MM.1S (cell line): ENCODE measurements at regions not wholly inside any gene's neighbourhood (a gene's known extent, or its start where the extent isn't known, plus 50 kb on each side); places are given as distances from the start of the nearest gene placed in this dataset.

ENCODE experiments used
- DNase-seq: peaks from one replicate; pipeline ENCODE4 v3.0.0-alpha.2; 2015
- H2AFZ ChIP-seq: fragments of 300-600 bp; sonication (generic); 2 replicates; pipeline ENCODE4 v1.6.0; 2016; ENCODE audit warnings: antibody characterized with exemption, low read length
- H3F3A ChIP-seq: fragments of 300-600 bp; sonication (generic); 2 replicates; pipeline ENCODE4 v1.6.1; 2016; ENCODE audit warnings: mild to moderate bottlenecking, antibody characterized with exemption, low read length, moderate library complexity, mixed read lengths; ENCODE audit not compliant: insufficient read depth
- H3K27ac ChIP-seq: fragments of 300-600 bp; sonication (generic); 2 replicates; pipeline ENCODE4 v1.5.1; 2016; ENCODE audit warnings: mild to moderate bottlenecking, low read length
- H3K27me3 ChIP-seq: fragments of 300-600 bp; sonication (generic); replicated peaks from 2 replicates; pipeline ENCODE4 v1.6.0; 2016; ENCODE audit warnings: low read length; ENCODE audit not compliant: insufficient read depth
- H3K36me3 ChIP-seq: fragments of 300-600 bp; sonication (generic); replicated peaks from 2 replicates; pipeline ENCODE4 v1.6.1; 2016; ENCODE audit warnings: mild to moderate bottlenecking, low read length, mixed read lengths; ENCODE audit not compliant: insufficient read depth
- H3K4me1 ChIP-seq: fragments of 300-600 bp; sonication (generic); 2 replicates; pipeline ENCODE4 v1.6.1; 2016; ENCODE audit warnings: low read length, mixed read lengths
- H3K4me2 ChIP-seq: fragments of 300-600 bp; sonication (generic); 2 replicates; pipeline ENCODE4 v1.6.0; 2016; ENCODE audit warnings: low read depth, low read length
- H3K4me3 ChIP-seq: fragments of 300-600 bp; sonication (generic); 2 replicates; pipeline ENCODE4 v1.5.1; 2016; ENCODE audit warnings: low read length, mixed read lengths
- H3K79me2 ChIP-seq: fragments of 300-600 bp; sonication (generic); 2 replicates; pipeline ENCODE4 v1.6.1; 2016; ENCODE audit warnings: mixed run types, low read length, mixed read lengths
- H3K9ac ChIP-seq: fragments of 300-600 bp; sonication (generic); 2 replicates; pipeline ENCODE4 v1.6.1; 2016; ENCODE audit warnings: low read length, mixed read lengths
- H3K9me2 ChIP-seq: fragments of 300-600 bp; sonication (generic); replicated peaks from 2 replicates; pipeline ENCODE4 v1.6.1; 2016; ENCODE audit warnings: mild to moderate bottlenecking, low read length, mixed read lengths; ENCODE audit not compliant: insufficient read depth
- H3K9me3 ChIP-seq: fragments of 300-600 bp; sonication (generic); replicated peaks from 2 replicates; pipeline ENCODE4 v1.6.1; 2016; ENCODE audit warnings: mild to moderate bottlenecking, low read length, mixed read lengths; ENCODE audit not compliant: insufficient read depth
- H4K20me1 ChIP-seq: fragments of 300-600 bp; sonication (generic); 2 replicates; pipeline ENCODE4 v1.6.1; 2016; ENCODE audit warnings: mild to moderate bottlenecking, low read length, moderate library complexity, mixed read lengths; ENCODE audit not compliant: insufficient read depth
- EZH2 ChIP-seq: fragments of 300-600 bp; sonication (generic); optimal IDR thresholded peaks from 2 replicates; pipeline ENCODE3; 2017; ENCODE audit warnings: low read depth, mild to moderate bottlenecking, antibody characterized with exemption, low read length, mixed read lengths
- EZH2phosphoT487 ChIP-seq: fragments of 300-600 bp; sonication (generic); IDR thresholded peaks from 2 replicates; pipeline ENCODE4 v1.6.1; 2018; ENCODE audit warnings: antibody characterized with exemption, low read length
- TF ChIP-seq, protein P1 (sequence below): fragments of 300-600 bp; sonication (generic); IDR thresholded peaks from 2 replicates; pipeline ENCODE4 v1.5.1; 2016; ENCODE audit warnings: antibody characterized with exemption, low read length, mixed read lengths

DNA sequence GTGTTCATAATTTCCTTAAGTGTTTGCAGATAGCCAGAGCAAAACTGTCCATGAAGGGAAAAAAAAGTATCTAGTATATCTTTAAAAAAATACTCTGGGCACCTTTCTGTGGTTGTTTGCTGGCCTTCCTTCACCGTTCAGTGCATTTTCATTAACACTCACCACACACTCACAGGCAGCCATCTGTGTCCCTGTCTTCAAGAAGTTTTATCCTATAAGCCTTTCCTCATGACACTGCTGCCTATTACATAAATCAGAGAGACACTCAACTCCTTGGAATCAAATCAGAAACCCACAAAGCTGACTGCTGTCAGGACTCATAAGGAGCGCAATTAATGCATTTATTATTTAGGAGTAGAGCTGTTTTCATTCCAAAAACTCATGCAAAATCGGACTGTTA, 1720.2 kb downstream of the PCDH7 start:
- Histone ChIP-seq H3K79me2 (no peaks in the 10 kb centered on the region), H3K9ac (no peak overlapping the region), H3K9me3 (no peaks in the 10 kb centered on the region), H3K4me2 (no peak overlapping the region), H2AFZ (no peak overlapping the region), H3K27me3 (no peaks in the 10 kb centered on the region), H4K20me1 (no peaks in the 10 kb centered on the region), H3K9me2 (no peaks in the 10 kb centered on the region), H3K36me3 (no peaks in the 10 kb centered on the region), H3K4me3 (no peak overlapping the region), H3K4me1 (no peaks in the 10 kb centered on the region), H3K27ac (no peak overlapping the region), H3F3A (no peaks in the 10 kb centered on the region)
- no peak for DNase-seq
- no peak for TF ChIP-seq EZH2phosphoT487
- no peak for TF ChIP-seq EZH2
- TF ChIP-seq, protein P1, sequence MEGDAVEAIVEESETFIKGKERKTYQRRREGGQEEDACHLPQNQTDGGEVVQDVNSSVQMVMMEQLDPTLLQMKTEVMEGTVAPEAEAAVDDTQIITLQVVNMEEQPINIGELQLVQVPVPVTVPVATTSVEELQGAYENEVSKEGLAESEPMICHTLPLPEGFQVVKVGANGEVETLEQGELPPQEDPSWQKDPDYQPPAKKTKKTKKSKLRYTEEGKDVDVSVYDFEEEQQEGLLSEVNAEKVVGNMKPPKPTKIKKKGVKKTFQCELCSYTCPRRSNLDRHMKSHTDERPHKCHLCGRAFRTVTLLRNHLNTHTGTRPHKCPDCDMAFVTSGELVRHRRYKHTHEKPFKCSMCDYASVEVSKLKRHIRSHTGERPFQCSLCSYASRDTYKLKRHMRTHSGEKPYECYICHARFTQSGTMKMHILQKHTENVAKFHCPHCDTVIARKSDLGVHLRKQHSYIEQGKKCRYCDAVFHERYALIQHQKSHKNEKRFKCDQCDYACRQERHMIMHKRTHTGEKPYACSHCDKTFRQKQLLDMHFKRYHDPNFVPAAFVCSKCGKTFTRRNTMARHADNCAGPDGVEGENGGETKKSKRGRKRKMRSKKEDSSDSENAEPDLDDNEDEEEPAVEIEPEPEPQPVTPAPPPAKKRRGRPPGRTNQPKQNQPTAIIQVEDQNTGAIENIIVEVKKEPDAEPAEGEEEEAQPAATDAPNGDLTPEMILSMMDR: no peak

DNA sequence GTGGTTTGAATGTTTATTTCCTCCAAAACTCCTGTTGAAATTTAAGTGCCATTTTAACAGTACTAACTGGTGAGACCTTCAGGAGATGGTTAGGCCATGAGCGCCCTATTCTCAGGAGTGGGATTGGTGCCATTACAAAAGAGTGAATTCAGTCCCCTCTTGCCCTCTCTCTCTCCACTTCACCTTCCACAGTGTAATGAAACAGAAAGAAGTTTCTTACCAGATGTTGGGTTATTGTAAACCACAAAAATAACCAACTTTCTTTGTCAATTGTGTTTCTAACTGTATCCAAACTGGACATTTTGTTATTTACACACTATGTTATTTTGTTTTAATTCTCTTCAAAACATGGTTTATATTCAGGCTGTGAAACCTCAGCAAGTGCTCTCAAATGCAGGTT, 1734.3 kb downstream of the PCDH7 start:
- H3K36me3 ChIP-seq: no peaks in the 10 kb centered on the region
- no peak overlapping the region for H2AFZ ChIP-seq
- H3K79me2 ChIP-seq: no peaks in the 10 kb centered on the region
- H3K27me3 ChIP-seq: no peaks in the 10 kb centered on the region
- H3K9ac ChIP-seq: no peak overlapping the region
- no peaks in the 10 kb centered on the region for H3K9me3 ChIP-seq
- no peak overlapping the region for H3K4me3 ChIP-seq
- peak; percentile 51 for DNase-seq
- H4K20me1 ChIP-seq: no peaks in the 10 kb centered on the region
- H3K4me2 ChIP-seq: no peak overlapping the region
- H3K27ac ChIP-seq: no peak overlapping the region
- TF ChIP-seq EZH2phosphoT487 (no peak), EZH2 (no peak)
- TF ChIP-seq, protein P1: no peak
- no peaks in the 10 kb centered on the region for H3K9me2 ChIP-seq
- no peaks in the 10 kb centered on the region for H3F3A ChIP-seq
- H3K4me1 ChIP-seq: no peaks in the 10 kb centered on the region

DNA sequence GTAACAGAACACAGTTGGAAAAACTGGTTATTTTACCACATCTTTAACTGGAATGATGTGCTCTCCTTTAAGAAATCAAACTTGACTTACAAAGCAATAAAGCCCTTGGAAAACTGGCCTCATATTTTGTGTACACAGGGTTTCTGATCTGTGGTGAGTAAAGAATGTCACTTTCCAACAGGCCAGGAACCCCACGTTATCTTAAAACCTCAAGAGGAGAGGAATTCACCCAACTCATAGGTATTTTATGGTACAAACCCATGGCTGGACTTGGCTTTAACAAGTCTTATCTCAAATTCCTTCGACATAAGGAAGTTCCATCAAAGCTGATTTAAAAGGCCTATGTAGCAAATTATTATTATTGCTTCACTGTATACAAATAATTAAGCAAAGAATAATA, 1735.1 kb downstream of the PCDH7 start:
- Histone ChIP-seq H3K9me2 (no peaks in the 10 kb centered on the region), H3K27me3 (no peaks in the 10 kb centered on the region), H3K36me3 (no peaks in the 10 kb centered on the region), H3K4me2 (no peak overlapping the region), H3K27ac (no peak overlapping the region), H4K20me1 (no peaks in the 10 kb centered on the region), H3K9ac (no peak overlapping the region), H3K9me3 (no peaks in the 10 kb centered on the region), H3K4me3 (no peak overlapping the region), H3K4me1 (no peaks in the 10 kb centered on the region), H3K79me2 (no peaks in the 10 kb centered on the region), H2AFZ (no peak overlapping the region), H3F3A (no peaks in the 10 kb centered on the region)
- DNase-seq: no peak
- TF ChIP-seq EZH2 (no peak), EZH2phosphoT487 (no peak)
- TF ChIP-seq, protein P1: no peak
